GM12878 (cell line): ENCODE measurements at regions not wholly inside any gene's neighbourhood (a gene's known extent, or its start where the extent isn't known, plus 50 kb on each side); places are given as distances from the start of the nearest gene placed in this dataset.
"Not testable (repeated sequence)": the region's sequence is repeated elsewhere in the genome, so short reads cannot be mapped to it uniquely, and the experiment has no call there.

Experiments
- CREM ChIP-seq: IDR thresholded peaks from 2 replicates; pipeline ENCODE4 v1.6.1; 2014; ENCODE audit warnings: antibody characterized with exemption, low read depth
- CTCF ChIP-seq, 3 experiments: IDR thresholded peaks in 2 of 3; conservative IDR thresholded peaks in 1 of 3; 2 replicates each; pipeline ENCODE4 v1.5.1; 2011; ENCODE audit warnings: low read depth in 3 of 3, low read length in 3 of 3, mild to moderate bottlenecking in 3 of 3, control low read depth in 2 of 3, moderate library complexity in 2 of 3, inconsistent platforms in 1 of 3, mixed read lengths in 1 of 3; ENCODE audit not compliant: control insufficient read depth in 2 of 3, insufficient read depth in 1 of 3; ENCODE audit errors: extremely low read depth in 1 of 3
- RAD21 ChIP-seq: IDR thresholded peaks from 2 replicates; pipeline ENCODE4 v1.6.1; 2011; ENCODE audit warnings: mild to moderate bottlenecking, low read depth, low read length, moderate library complexity; ENCODE audit not compliant: insufficient read depth
- RAD51 ChIP-seq: fragments of 450-650 bp; IDR thresholded peaks from 2 replicates; pipeline ENCODE4 v1.6.1; 2016; ENCODE audit warnings: moderate library complexity, mild to moderate bottlenecking, inconsistent platforms
- WRNIP1 ChIP-seq: IDR thresholded peaks from 2 replicates; pipeline ENCODE4 v1.6.1; 2011; ENCODE audit warnings: low read depth, low read length, improper control_type of control experiment, borderline replicate concordance
- YBX1 ChIP-seq: fragments of 450-650 bp; IDR thresholded peaks from 2 replicates; pipeline ENCODE4 v1.6.1; 2016; ENCODE audit warnings: antibody characterized with exemption
- TF ChIP-seq, protein P1 (sequence below): IDR thresholded peaks from 2 replicates; pipeline ENCODE4 v1.6.1; 2012; ENCODE audit warnings: improper control_type of control experiment, low read depth, low read length; ENCODE audit not compliant: insufficient replicate concordance

DNA sequence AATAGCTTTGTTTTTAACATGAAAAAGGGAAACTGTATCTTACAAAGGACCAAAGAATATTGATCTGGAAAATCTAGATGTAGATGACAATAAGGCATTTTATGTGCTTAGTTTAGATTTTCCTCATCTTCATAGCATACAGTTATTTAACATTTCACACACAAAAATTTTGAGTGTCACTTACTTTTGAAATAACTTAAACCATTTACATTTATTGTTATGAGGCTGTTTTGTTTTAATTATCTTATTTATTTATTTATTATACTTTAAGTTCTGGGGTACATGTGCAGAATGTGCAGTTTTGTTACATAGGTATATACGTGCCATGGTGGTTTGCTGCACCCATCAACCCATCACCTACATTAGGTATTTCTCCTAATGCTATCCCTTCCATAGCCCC is 1042.9 kb upstream of the NOVA1 start:
- TF ChIP-seq YBX1; RAD21; CTCF (IDR thresholded peaks at IDR 0.05 in 2 of 3, conservative IDR thresholded peaks at IDR 0.05 in 1 of 3; ENCODE audit: control insufficient read depth in 2 of 3, extremely low read depth in 1 of 3, insufficient read depth in 1 of 3, low read depth in 3 of 3, low read length in 3 of 3); CREM; RAD51; WRNIP1: not testable (repeated sequence)
- TF ChIP-seq, protein P1, sequence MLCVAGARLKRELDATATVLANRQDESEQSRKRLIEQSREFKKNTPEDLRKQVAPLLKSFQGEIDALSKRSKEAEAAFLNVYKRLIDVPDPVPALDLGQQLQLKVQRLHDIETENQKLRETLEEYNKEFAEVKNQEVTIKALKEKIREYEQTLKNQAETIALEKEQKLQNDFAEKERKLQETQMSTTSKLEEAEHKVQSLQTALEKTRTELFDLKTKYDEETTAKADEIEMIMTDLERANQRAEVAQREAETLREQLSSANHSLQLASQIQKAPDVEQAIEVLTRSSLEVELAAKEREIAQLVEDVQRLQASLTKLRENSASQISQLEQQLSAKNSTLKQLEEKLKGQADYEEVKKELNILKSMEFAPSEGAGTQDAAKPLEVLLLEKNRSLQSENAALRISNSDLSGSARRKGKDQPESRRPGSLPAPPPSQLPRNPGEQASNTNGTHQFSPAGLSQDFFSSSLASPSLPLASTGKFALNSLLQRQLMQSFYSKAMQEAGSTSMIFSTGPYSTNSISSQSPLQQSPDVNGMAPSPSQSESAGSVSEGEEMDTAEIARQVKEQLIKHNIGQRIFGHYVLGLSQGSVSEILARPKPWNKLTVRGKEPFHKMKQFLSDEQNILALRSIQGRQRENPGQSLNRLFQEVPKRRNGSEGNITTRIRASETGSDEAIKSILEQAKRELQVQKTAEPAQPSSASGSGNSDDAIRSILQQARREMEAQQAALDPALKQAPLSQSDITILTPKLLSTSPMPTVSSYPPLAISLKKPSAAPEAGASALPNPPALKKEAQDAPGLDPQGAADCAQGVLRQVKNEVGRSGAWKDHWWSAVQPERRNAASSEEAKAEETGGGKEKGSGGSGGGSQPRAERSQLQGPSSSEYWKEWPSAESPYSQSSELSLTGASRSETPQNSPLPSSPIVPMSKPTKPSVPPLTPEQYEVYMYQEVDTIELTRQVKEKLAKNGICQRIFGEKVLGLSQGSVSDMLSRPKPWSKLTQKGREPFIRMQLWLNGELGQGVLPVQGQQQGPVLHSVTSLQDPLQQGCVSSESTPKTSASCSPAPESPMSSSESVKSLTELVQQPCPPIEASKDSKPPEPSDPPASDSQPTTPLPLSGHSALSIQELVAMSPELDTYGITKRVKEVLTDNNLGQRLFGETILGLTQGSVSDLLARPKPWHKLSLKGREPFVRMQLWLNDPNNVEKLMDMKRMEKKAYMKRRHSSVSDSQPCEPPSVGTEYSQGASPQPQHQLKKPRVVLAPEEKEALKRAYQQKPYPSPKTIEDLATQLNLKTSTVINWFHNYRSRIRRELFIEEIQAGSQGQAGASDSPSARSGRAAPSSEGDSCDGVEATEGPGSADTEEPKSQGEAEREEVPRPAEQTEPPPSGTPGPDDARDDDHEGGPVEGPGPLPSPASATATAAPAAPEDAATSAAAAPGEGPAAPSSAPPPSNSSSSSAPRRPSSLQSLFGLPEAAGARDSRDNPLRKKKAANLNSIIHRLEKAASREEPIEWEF, result not testable (repeated sequence)
